Parathyroid adenoma (tissue), 2 donors: ENCODE measurements at regions not wholly inside any gene's neighbourhood (a gene's known extent, or its start where the extent isn't known, plus 50 kb on each side); places are given as distances from the start of the nearest gene placed in this dataset.

Experiments used
- H2AFZ ChIP-seq: fragments of 300-600 bp; sonication (generic); one replicate; pipeline ENCODE4 v1.7.0; 2017; ENCODE audit warnings: antibody characterized with exemption, mild to moderate bottlenecking
- H3K27ac ChIP-seq: fragments of 300-600 bp; sonication (generic); one replicate; pipeline ENCODE4 v1.7.0; 2017
- H3K27me3 ChIP-seq: fragments of 300-600 bp; sonication (generic); one replicate; pipeline ENCODE4 v1.7.0; 2017; ENCODE audit warnings: low read length; ENCODE audit not compliant: control insufficient read depth, insufficient read depth
- H3K36me3 ChIP-seq: fragments of 300-600 bp; sonication (generic); one replicate; pipeline ENCODE4 v1.7.0; 2017; ENCODE audit warnings: low read length; ENCODE audit not compliant: control insufficient read depth, insufficient read depth
- H3K4me1 ChIP-seq: fragments of 300-600 bp; sonication (generic); one replicate; pipeline ENCODE4 v1.7.0; 2017; ENCODE audit warnings: control low read depth
- H3K4me2 ChIP-seq: fragments of 300-600 bp; sonication (generic); one replicate; pipeline ENCODE4 v1.7.0; 2017; ENCODE audit warnings: low read length
- H3K4me3 ChIP-seq: fragments of 300-600 bp; sonication (generic); one replicate; pipeline ENCODE4 v1.7.0; 2017; ENCODE audit warnings: low read depth, low read length
- H3K79me2 ChIP-seq: fragments of 300-600 bp; sonication (generic); one replicate; pipeline ENCODE4 v1.7.0; 2017; ENCODE audit warnings: control low read depth
- H3K9ac ChIP-seq: fragments of 300-600 bp; sonication (generic); one replicate; pipeline ENCODE4 v1.7.0; 2017; ENCODE audit warnings: mild to moderate bottlenecking
- H3K9me3 ChIP-seq: fragments of 300-600 bp; sonication (generic); one replicate; pipeline ENCODE4 v1.7.0; 2017; ENCODE audit warnings: low read length; ENCODE audit not compliant: control insufficient read depth
- CTCF ChIP-seq: fragments of 300-600 bp; sonication (generic); IDR thresholded peaks from one replicate; pipeline ENCODE4 v1.7.0; 2017; ENCODE audit warnings: antibody characterized with exemption, mild to moderate bottlenecking
- donor health status: primary hyperparathyroidism.

GRCh38 chr16:76800196-76800595, 390.8 kb upstream of the MON1B start:
- no peak for TF ChIP-seq CTCF
- Histone ChIP-seq H3K4me3 (no peak overlapping the region), H3K36me3 (no peaks in the 10 kb centered on the region), H3K79me2 (no peaks in the 10 kb centered on the region), H3K9me3 (no peaks in the 10 kb centered on the region), H3K4me1 (no peaks in the 10 kb centered on the region), H3K27me3 (no peaks in the 10 kb centered on the region), H3K4me2 (no peak overlapping the region), H3K9ac (no peak overlapping the region), H3K27ac (no peak overlapping the region), H2AFZ (no peak overlapping the region)

GRCh38 chr16:76801357-76801756, 389.6 kb upstream of the MON1B start:
- Histone ChIP-seq H3K27ac (no peak overlapping the region), H3K4me3 (no peak overlapping the region), H3K4me2 (no peak overlapping the region), H3K36me3 (no peaks in the 10 kb centered on the region), H3K4me1 (no peaks in the 10 kb centered on the region), H3K27me3 (no peaks in the 10 kb centered on the region), H3K9me3 (no peaks in the 10 kb centered on the region), H3K9ac (no peak overlapping the region), H2AFZ (no peak overlapping the region), H3K79me2 (no peaks in the 10 kb centered on the region)
- no peak for TF ChIP-seq CTCF

- Histone ChIP-seq H3K27me3 (no peaks in the 10 kb centered on the region), H3K4me3 (no peak overlapping the region), H3K36me3 (no peaks in the 10 kb centered on the region), H3K27ac (no peak overlapping the region), H3K4me2 (no peak overlapping the region), H3K9me3 (no peaks in the 10 kb centered on the region), H2AFZ (no peak overlapping the region), H3K79me2 (no peaks in the 10 kb centered on the region), H3K9ac (no peak overlapping the region), H3K4me1 (no peaks in the 10 kb centered on the region)
- no peak for TF ChIP-seq CTCF
These were observed 374.5 kb upstream of the MON1B start for GRCh38 chr16:76816475-76816874.

GRCh38 chr16:76818606-76819181, 372.3 kb upstream of the MON1B start:
- no peak overlapping the region for H3K27ac ChIP-seq

More at GRCh38 chr16:76818606-76819181, 372.3 kb upstream of the MON1B start:
- Histone ChIP-seq H3K4me3 (no peak overlapping the region), H3K9me3 (no peaks in the 10 kb centered on the region), H3K27me3 (no peaks in the 10 kb centered on the region), H3K36me3 (no peaks in the 10 kb centered on the region), H3K4me1 (no peaks in the 10 kb centered on the region), H2AFZ (no peak overlapping the region), H3K79me2 (no peaks in the 10 kb centered on the region), H3K9ac (no peak overlapping the region), H3K4me2 (no peak overlapping the region)
- no peak for TF ChIP-seq CTCF
